MCF 10A (cell line): ENCODE measurements at regions not wholly inside any gene's neighbourhood (a gene's known extent, or its start where the extent isn't known, plus 50 kb on each side); places are given as distances from the start of the nearest gene placed in this dataset.

Experiments used
- BruUV-seq: library from RNA; stranded (reverse); fragments of 400-500 nt; replicated peaks from 2 replicates; lab custom pipeline; 2021; lab: Mats Ljungman, UMichigan
- CTCF ChIA-PET: fragments of 300-600 bp; sonication (Branson Sonifier 250); formaldehyde crosslinking; extraction: SDS; loops from one replicate; lab custom pipeline; 2021; ENCODE audit warnings: antibody characterized with exemption, inconsistent platforms; lab: Yijun Ruan, JAX
- POLR2A ChIA-PET: fragments of 300-600, 350-650 bp; sonication (Branson Sonifier 250); formaldehyde crosslinking; extraction: SDS; loops from one replicate; lab custom pipeline; 2020; ENCODE audit warnings: antibody characterized with exemption, inconsistent platforms; lab: Yijun Ruan, JAX
- DNase-seq: peaks from one replicate; pipeline ENCODE4 v3.0.0-alpha.2; 2018; ENCODE audit not compliant: unreplicated experiment
- H3K27ac Mint-ChIP-seq: one replicate; pipeline ENCODE4 v1.8.0; 2022; ENCODE audit warnings: mild to moderate bottlenecking, low read depth, mixed read lengths; ENCODE audit not compliant: unreplicated experiment
- H3K27me3 Mint-ChIP-seq: one replicate; pipeline ENCODE4 v1.8.0; 2022; ENCODE audit warnings: mixed read lengths; ENCODE audit not compliant: insufficient read depth, unreplicated experiment
- H3K36me3 Mint-ChIP-seq: one replicate; pipeline ENCODE4 v1.8.0; 2022; ENCODE audit warnings: mild to moderate bottlenecking, moderate library complexity, mixed read lengths; ENCODE audit not compliant: insufficient read depth, unreplicated experiment
- H3K4me1 Mint-ChIP-seq: one replicate; pipeline ENCODE4 v1.8.0; 2022; ENCODE audit warnings: mixed read lengths; ENCODE audit not compliant: insufficient read depth, unreplicated experiment
- H3K4me3 Mint-ChIP-seq: one replicate; pipeline ENCODE4 v1.8.0; 2022; ENCODE audit warnings: mild to moderate bottlenecking, moderate library complexity, mixed read lengths; ENCODE audit not compliant: unreplicated experiment
- H3K9me3 Mint-ChIP-seq: one replicate; pipeline ENCODE4 v1.8.0; 2022; ENCODE audit warnings: mixed read lengths; ENCODE audit not compliant: unreplicated experiment
- CTCF ChIP-seq: fragments of 200-600 bp; IDR thresholded peaks from one replicate; pipeline ENCODE4 v1.8.0; 2022; ENCODE audit warnings: antibody characterized with exemption, mild to moderate bottlenecking; ENCODE audit not compliant: unreplicated experiment
- intact Hi-C: fragments of 100-400 bp; cut with micrococcal nuclease; formaldehyde crosslinking; loops from 2 replicates; pipeline ENCODE4 v1.14.1; 2022

GRCh38 chr20:52476074-52476750, 284.6 kb upstream of the ZFP64 start:
- Mint-ChIP-seq H3K4me1 (no peaks in the 10 kb centered on the region), H3K27ac (no peak overlapping the region), H3K36me3 (no peaks in the 10 kb centered on the region), H3K27me3 (peaks cover 10% of the 10 kb centered on the region), H3K9me3 (peaks cover 6% of the 10 kb centered on the region), H3K4me3 (no peak overlapping the region)
- no peak for TF ChIP-seq CTCF
- no TSS peak for BruUV-seq
- POLR2A ChIA-PET, result no interaction called here
- CTCF ChIA-PET, result interaction anchor here (0.5 kb wide), 1 partner anchor 252 kb away, joined by 3 read pairs; no protein-coding TSS in a partner anchor
- intact Hi-C loops, result no loop called here
- no peak for DNase-seq

GRCh38 chr20:52473186-52473585, 281.6 kb upstream of the ZFP64 start:
- Mint-ChIP-seq H3K27ac (no peak overlapping the region), H3K4me3 (no peak overlapping the region), H3K36me3 (no peaks in the 10 kb centered on the region), H3K4me1 (no peaks in the 10 kb centered on the region), H3K9me3 (no peaks in the 10 kb centered on the region), H3K27me3 (peaks cover 16% of the 10 kb centered on the region)
- no TSS peak for BruUV-seq
- intact Hi-C loops, result no loop called here
- ChIA-PET CTCF (no interaction called here), POLR2A (no interaction called here)
- no peak for DNase-seq
- TF ChIP-seq CTCF, result no peak

GRCh38 chr20:52470561-52470960, 279.0 kb upstream of the ZFP64 start:
- Mint-ChIP-seq H3K27me3 (peaks cover 11% of the 10 kb centered on the region), H3K4me1 (no peaks in the 10 kb centered on the region), H3K9me3 (no peaks in the 10 kb centered on the region), H3K36me3 (no peaks in the 10 kb centered on the region), H3K27ac (no peak overlapping the region), H3K4me3 (no peak overlapping the region)
- POLR2A ChIA-PET, result no interaction called here
- TF ChIP-seq CTCF, result no peak
- DNase-seq, result no peak
- no TSS peak for BruUV-seq
- intact Hi-C loops, result no loop called here
- CTCF ChIA-PET, result interaction anchor here (0.7 to 1.2 kb wide), 2 partner anchors 714 to 746 kb away, joined by 3 to 5 read pairs; no protein-coding TSS in a partner anchor

DNA sequence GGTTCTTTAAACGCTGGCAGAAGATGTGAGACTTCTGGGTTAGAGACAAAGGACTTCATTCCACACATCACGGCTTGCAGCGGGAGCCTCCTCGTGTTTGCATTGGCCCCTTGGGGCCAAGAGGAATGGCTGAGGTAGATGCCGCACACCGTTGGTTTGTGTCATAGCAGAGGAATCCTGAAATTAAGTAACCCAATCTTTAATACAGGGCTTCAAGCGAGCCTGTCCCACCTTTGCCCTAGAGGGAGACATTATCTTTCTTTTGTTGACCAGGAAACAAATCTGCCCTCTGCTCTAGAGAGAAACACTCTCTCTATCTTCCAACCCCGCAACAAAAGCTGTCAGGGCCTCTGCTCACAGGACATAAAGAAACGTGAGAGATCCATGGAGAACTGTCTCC, 277.5 kb upstream of the ZFP64 start:
- intact Hi-C loops, result no loop called here
- Mint-ChIP-seq H3K4me1 (no peaks in the 10 kb centered on the region), H3K36me3 (no peaks in the 10 kb centered on the region), H3K27ac (no peak overlapping the region), H3K4me3 (no peak overlapping the region), H3K9me3 (no peaks in the 10 kb centered on the region), H3K27me3 (peaks cover 11% of the 10 kb centered on the region)
- ChIA-PET CTCF (interaction anchor here (0.6 to 1.3 kb wide), 3 partner anchors 15 to 1078 kb away, joined by 3 read pairs; no protein-coding TSS in a partner anchor), POLR2A (no interaction called here)
- no peak for DNase-seq
- no peak for TF ChIP-seq CTCF
- BruUV-seq, result no TSS peak
